Panc1 (cell line): ENCODE measurements at regions not wholly inside any gene's neighbourhood (a gene's known extent, or its start where the extent isn't known, plus 50 kb on each side); places are given as distances from the start of the nearest gene placed in this dataset.

Experiments used
- ATAC-seq: fragments of 200-7000 bp; cut with Tn5 transposase; 2 replicates; pipeline ENCODE4 v1.9.1; 2020; ENCODE audit warnings: mild to moderate bottlenecking, moderate library complexity
- BruUV-seq: library from RNA; stranded (reverse); fragments of 400-500 nt; replicated peaks from 2 replicates; lab custom pipeline; 2021; lab: Mats Ljungman, UMichigan
- CTCF ChIA-PET: fragments of 300-600 bp; sonication (Branson Sonifier 250); formaldehyde crosslinking; loops from one replicate; lab custom pipeline; 2022; ENCODE audit warnings: antibody characterized with exemption; lab: Charles Lee
- POLR2A ChIA-PET: fragments of 300-600 bp; sonication (Branson Sonifier 250); formaldehyde crosslinking; loops from one replicate; lab custom pipeline; 2022; ENCODE audit warnings: antibody characterized with exemption; lab: Charles Lee
- DNase-seq: peaks from one replicate; pipeline ENCODE4 v3.0.0-alpha.2; 2010; ENCODE audit warnings: low read depth, low spot score
- H3K27ac ChIP-seq: 2 replicates; pipeline ENCODE4 v1.5.1; 2011; ENCODE audit warnings: mild to moderate bottlenecking, low read length, inconsistent platforms
- H3K27me3 ChIP-seq: fragments of 200-500 bp; sonication (Bioruptor generic); 2 replicates; pipeline ENCODE4 v1.6.0; 2014; ENCODE audit warnings: low read length, inconsistent platforms; ENCODE audit not compliant: control insufficient read depth, insufficient read depth
- H3K36me3 ChIP-seq: fragments of 200-500 bp; sonication (Bioruptor generic); 2 replicates; pipeline ENCODE4 v1.5.1; 2014; ENCODE audit warnings: inconsistent platforms, mild to moderate bottlenecking, low read length, moderate library complexity; ENCODE audit not compliant: control insufficient read depth, insufficient read depth
- H3K4me1 ChIP-seq: 2 replicates; pipeline ENCODE4 v1.5.1; 2011; ENCODE audit warnings: inconsistent platforms, mild to moderate bottlenecking, low read length, moderate library complexity; ENCODE audit not compliant: control insufficient read depth, insufficient read depth
- H3K4me3 ChIP-seq, 2 experiments: 2 replicates each; pipeline ENCODE4 v1.5.1; 2011 to 2012; ENCODE audit warnings: low read depth in 2 of 2, low read length in 2 of 2, mild to moderate bottlenecking in 2 of 2, inconsistent platforms in 1 of 2, moderate library complexity in 1 of 2
- H3K9me3 ChIP-seq: fragments of 200-500 bp; sonication (Bioruptor generic); 2 replicates; pipeline ENCODE4 v1.5.1; 2014; ENCODE audit warnings: low read depth, mild to moderate bottlenecking, inconsistent platforms, low read length, moderate library complexity; ENCODE audit not compliant: control insufficient read depth, insufficient read depth
- POLR2AphosphoS5 ChIP-seq: IDR thresholded peaks from 2 replicates; pipeline ENCODE4 v1.6.1; 2012; ENCODE audit warnings: mild to moderate bottlenecking, low read depth, low read length, moderate library complexity
- REST ChIP-seq, 2 experiments: IDR thresholded peaks; 2 replicates each; pipeline ENCODE4 v1.6.1; 2011 to 2012; ENCODE audit warnings: low read depth in 2 of 2, control low read depth in 1 of 2, low read length in 1 of 2, mild to moderate bottlenecking in 1 of 2, moderate library complexity in 1 of 2; ENCODE audit not compliant: insufficient read depth in 1 of 2
- SIN3A ChIP-seq: IDR thresholded peaks from 2 replicates; pipeline ENCODE4 v1.6.1; 2012; ENCODE audit warnings: low read depth, mild to moderate bottlenecking, low read length, moderate library complexity, borderline replicate concordance; ENCODE audit not compliant: insufficient read depth
- TCF7L2 ChIP-seq: IDR thresholded peaks from 2 replicates; pipeline ENCODE4 v1.6.1; 2011; ENCODE audit warnings: mild to moderate bottlenecking, low read depth, low read length, inconsistent platforms
- in situ Hi-C: cut with HindIII; loops from 2 replicates; pipeline ENCODE4 v1.10.0; 2016; ENCODE audit warnings: low sequenced_read_pairs, low pct_unique_long_range_greater_than_20kb
- intact Hi-C: fragments of 100-400 bp; cut with micrococcal nuclease; formaldehyde crosslinking; loops from one replicate; pipeline ENCODE4 v1.10.0; 2022; ENCODE audit not compliant: unreplicated experiment
- TF ChIP-seq, protein P1 (sequence below): fragments of 450-650 bp; IDR thresholded peaks from 2 replicates; pipeline ENCODE4 v1.5.1; 2017; ENCODE audit warnings: mild to moderate bottlenecking

- DNase-seq (no peak), ATAC-seq (no peak)
- H3K4me1 ChIP-seq, result no peaks in the 10 kb centered on the region
- no peaks in the 10 kb centered on the region for H3K27me3 ChIP-seq
- in situ Hi-C loops, result no loop called here
- no peaks in the 10 kb centered on the region for H3K9me3 ChIP-seq
- no peak overlapping the region for H3K4me3 ChIP-seq
- CTCF ChIA-PET, result no interaction called here
- no TSS peak for BruUV-seq
- intact Hi-C loops, result no loop called here
- TF ChIP-seq SIN3A (no peak), POLR2AphosphoS5 (no peak), REST (IDR thresholded peaks at IDR 0.05; ENCODE audit: insufficient read depth in 1 of 2, low read depth in 2 of 2, low read length in 1 of 2) (no peak), TCF7L2 (no peak)
- TF ChIP-seq, protein P1, sequence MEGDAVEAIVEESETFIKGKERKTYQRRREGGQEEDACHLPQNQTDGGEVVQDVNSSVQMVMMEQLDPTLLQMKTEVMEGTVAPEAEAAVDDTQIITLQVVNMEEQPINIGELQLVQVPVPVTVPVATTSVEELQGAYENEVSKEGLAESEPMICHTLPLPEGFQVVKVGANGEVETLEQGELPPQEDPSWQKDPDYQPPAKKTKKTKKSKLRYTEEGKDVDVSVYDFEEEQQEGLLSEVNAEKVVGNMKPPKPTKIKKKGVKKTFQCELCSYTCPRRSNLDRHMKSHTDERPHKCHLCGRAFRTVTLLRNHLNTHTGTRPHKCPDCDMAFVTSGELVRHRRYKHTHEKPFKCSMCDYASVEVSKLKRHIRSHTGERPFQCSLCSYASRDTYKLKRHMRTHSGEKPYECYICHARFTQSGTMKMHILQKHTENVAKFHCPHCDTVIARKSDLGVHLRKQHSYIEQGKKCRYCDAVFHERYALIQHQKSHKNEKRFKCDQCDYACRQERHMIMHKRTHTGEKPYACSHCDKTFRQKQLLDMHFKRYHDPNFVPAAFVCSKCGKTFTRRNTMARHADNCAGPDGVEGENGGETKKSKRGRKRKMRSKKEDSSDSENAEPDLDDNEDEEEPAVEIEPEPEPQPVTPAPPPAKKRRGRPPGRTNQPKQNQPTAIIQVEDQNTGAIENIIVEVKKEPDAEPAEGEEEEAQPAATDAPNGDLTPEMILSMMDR, result no peak
- H3K27ac ChIP-seq, result no peak overlapping the region
- no peaks in the 10 kb centered on the region for H3K36me3 ChIP-seq
- POLR2A ChIA-PET, result no interaction called here
Measured at GRCh38 chr13:78443839-78444238, 159.5 kb downstream of the POU4F1 start.

DNA sequence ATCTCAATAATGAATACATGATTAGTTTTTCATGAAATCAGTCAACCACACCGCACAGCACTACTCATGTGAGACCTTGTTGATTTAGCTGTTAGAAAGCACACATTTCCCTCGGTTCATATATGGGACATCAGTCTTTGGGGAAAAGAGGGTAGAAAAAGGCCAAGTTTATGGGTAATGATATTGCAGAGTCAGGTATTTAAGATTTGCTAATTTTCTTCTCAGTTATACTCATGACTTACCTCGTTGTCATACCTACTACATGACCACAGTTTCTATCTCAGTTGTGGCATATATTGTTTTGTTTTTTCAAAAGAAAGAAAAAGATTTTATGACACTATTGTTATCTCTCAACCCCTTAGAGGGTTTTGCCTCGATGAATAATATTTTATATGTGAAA is 165.6 kb downstream of the POU4F1 start:
- Histone ChIP-seq H3K27me3 (no peaks in the 10 kb centered on the region), H3K4me3 (no peak overlapping the region), H3K36me3 (no peaks in the 10 kb centered on the region), H3K4me1 (no peaks in the 10 kb centered on the region), H3K9me3 (no peaks in the 10 kb centered on the region), H3K27ac (no peak overlapping the region)
- in situ Hi-C loops (no loop called here), intact Hi-C loops (no loop called here)
- no TSS peak for BruUV-seq
- DNase-seq (no peak), ATAC-seq (no peak)
- TF ChIP-seq TCF7L2, result no peak
- TF ChIP-seq, protein P1, result no peak
- TF ChIP-seq POLR2AphosphoS5, result no peak
- no peak for TF ChIP-seq REST (IDR thresholded peaks at IDR 0.05; ENCODE audit: insufficient read depth in 1 of 2, low read depth in 2 of 2, low read length in 1 of 2)
- TF ChIP-seq SIN3A, result no peak
- POLR2A ChIA-PET, result no interaction called here
- CTCF ChIA-PET, result no interaction called here
